GM21576 (cell line): ENCODE measurements at regions not wholly inside any gene's neighbourhood (a gene's known extent, or its start where the extent isn't known, plus 50 kb on each side); places are given as distances from the start of the nearest gene placed in this dataset.

ENCODE experiments used
- ATAC-seq: cut with Tn5 transposase; IDR thresholded peaks from one replicate; pipeline ENCODE4 v1.9.1; 2021; ENCODE audit warnings: mild to moderate bottlenecking, moderate library complexity; ENCODE audit not compliant: unreplicated experiment

DNA sequence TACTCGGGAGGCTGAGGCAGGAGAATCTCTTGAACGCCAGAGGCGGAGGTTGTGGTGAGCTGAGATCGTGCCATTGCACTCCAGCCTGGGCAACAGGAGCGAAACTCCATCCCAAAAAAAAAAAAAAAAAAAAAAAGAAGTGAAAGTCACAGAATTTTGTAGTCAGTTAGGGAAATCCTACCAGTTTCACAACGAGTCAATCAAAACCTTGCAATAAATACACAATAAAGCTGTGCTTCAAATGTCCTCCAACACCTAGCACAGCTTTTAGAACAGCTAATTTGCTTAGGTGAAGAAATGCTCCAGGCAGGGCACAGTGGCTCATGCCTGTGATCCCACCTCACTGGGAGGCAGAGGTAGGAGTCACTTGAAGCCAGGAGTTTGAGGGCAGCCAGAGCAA lies 112.8 kb upstream of the ATF7IP start:
- no peak for ATAC-seq

DNA sequence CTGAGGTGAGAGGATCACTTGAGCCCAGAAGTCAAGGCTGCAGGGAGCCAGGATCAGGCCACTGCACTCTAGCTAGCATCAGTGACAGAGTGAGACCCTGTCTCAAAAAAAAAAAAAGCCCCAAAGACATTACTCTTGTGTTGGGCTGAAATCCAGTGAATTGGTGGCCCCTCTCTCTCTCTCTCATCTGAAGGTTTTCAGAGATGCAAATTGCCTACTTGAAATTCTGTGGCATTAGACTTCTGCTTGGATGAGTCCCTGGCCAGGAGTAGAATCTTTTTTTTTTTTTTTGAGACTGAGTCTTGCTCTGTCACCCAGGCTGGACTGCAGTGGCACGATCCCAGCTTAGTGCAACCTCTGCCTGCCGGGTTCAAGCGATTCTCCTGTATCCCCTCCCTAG lies 112.0 kb upstream of the ATF7IP start:
- ATAC-seq, result no peak

DNA sequence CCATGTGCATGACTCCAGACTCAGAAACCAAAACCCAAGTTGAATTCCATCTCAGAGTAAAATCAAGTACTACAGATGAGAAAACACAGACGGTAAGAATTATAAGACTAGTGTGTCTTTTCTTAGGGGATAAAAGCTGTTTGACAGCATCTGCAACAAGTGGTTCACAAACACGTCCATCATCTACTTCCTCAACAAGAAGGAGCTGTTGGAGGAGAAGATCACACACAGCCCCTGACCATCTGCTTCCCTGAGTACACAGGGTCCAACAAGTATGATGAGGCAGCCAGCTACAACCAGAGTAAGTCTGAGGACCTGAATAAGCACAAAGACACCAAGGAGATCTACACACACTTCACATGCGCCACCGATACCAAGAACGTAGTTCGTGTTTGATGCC lies 110.7 kb upstream of the ATF7IP start:
- no peak for ATAC-seq

DNA sequence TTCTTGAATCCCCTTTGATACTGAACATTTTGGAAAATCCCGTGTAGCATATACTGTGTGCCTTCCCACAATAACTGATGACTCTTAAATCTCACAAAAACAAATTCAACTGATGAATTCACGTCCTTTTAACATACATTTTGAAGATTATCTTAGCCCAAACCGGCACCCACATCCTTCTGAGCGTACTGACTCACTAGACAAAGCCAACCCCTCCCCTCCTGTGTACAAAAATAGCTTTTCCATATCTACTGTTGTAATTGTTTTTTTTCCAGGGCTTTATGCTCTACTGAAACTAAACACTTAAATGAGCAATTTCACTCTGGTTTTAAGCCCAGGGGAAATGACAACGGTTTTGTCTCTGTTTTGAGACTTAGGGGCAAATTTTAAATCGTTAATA lies 109.4 kb upstream of the ATF7IP start:
- no peak for ATAC-seq

DNA sequence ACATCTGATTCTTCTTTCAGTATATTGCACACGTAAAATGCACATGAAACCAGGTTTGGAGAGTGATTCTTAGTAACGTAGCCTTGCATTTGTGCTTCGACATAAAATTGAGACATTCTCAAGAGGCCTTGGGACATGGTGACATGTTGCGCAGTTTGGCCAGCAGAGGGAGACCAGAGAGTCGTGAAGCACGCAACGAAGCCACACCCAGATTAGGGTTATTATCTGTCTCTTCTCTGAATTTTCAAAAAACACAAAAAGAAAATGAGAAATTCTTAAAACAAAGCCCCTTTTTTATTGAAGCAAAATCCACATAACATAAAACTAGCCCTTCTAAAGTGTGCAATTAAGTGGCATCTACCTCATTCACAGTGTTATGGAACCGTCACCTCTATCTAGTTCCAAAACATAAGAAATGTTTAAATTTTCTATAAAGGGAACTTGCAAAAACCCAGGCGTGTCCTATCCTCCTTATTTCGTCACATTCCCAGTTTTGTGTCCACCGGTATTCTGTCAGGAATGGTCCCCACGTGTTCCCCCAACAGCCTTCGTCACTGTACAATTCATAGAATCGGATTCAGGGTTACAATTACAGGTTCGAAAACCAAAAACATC lies 108.8 kb upstream of the ATF7IP start:
- ATAC-seq, result no peak

DNA sequence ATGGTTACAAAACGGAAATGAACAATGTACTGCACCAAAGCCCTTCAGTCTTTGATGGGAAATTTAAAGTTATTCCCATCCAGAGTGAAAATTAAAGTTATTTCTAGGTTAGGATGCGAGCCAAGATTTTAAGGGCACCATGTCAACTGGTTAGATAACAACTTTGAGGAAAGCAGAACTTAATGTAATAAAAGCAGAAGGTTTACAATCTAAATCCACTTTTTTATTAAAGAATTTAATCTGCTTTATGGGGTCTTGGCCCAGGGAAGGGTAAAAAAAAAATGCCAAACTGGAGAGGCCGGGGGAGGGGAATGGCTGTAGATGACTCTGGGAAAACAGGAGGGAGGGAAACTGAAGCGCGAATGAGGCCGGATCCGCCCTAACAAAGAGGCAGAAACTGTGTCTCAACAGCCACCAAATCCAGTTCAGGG lies 108.2 kb upstream of the ATF7IP start:
- no peak for ATAC-seq

DNA sequence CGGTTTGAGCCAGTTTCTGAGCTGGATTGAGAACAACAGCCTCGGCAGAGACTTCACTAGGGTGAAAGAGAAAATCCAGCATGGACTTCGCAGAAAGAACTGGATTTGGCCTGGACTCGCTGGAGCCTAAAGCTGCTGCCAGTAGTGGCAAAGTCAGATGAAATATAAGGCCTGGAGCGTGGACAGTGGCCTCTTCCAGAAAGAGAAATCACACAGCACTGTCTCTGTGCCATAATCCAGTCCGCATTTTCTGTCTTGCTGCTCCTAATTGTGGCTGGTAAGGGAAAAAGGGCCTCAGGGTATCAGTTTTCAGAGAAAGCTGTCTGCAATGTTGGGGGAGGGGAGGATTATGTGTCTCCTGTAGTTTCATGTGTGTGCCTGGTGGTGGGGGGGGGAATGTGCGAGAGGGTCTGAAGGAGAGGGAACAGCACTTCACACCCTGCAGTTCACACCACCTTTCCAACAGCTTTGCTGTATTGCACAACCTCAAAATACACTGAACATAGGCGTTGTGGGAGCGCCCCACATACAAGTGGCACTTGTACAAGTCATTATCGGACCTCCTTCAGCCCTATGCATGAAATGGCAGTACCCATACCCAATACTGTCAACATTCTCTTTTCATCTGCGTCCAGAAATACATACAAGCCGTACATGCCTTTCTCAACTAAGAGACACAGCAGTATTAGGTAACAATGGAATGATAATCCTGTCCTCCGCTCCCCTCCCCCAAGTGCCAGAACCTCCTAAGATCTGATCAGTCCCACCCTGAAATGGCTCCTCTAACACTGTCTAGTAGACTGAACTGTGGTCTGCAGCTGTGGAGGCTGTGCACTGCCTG lies 107.5 kb upstream of the ATF7IP start:
- ATAC-seq, result no peak

DNA sequence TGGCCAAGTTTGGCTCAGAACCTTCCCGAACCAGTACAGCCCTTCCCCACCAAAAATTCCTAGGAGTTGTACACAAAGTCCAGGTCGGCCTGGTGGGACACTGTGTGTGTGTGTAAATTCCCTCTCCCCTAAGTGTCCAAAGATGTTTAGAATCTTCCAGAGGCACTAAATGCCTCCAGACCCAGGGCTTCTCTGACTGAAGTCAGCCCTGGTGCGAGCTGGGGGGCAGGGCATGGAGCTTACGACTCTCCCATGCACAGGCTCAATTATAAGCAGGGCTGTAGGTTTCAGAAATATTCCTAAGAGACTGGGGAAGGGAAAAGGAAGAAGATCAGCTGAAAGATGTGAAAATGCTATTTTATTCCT lies 106.9 kb upstream of the ATF7IP start:
- no peak for ATAC-seq

DNA sequence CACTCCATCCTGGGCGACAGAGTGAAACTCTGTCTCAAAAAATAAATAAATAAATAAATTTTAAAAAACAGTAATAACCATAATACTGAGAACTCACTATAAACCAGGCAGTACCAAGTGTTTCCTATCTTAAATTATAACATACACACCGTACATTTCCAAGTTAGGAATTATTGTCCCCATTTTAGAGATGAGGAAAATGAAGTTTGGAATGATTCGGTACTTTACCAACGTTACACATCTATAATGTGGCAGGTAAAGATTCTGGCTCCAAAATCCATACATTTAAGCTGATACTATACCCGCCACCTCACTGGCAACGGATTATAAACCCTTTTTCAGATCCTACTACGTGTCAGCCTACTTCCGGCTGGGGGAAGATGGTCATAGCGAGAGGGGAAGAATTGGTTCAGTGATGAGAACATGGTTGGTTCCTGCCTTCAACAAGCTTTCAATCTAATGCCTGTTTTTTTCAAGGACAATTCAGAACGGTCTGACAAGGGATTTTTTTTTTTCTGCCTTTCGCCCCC lies 105.9 kb upstream of the ATF7IP start:
- no peak for ATAC-seq

DNA sequence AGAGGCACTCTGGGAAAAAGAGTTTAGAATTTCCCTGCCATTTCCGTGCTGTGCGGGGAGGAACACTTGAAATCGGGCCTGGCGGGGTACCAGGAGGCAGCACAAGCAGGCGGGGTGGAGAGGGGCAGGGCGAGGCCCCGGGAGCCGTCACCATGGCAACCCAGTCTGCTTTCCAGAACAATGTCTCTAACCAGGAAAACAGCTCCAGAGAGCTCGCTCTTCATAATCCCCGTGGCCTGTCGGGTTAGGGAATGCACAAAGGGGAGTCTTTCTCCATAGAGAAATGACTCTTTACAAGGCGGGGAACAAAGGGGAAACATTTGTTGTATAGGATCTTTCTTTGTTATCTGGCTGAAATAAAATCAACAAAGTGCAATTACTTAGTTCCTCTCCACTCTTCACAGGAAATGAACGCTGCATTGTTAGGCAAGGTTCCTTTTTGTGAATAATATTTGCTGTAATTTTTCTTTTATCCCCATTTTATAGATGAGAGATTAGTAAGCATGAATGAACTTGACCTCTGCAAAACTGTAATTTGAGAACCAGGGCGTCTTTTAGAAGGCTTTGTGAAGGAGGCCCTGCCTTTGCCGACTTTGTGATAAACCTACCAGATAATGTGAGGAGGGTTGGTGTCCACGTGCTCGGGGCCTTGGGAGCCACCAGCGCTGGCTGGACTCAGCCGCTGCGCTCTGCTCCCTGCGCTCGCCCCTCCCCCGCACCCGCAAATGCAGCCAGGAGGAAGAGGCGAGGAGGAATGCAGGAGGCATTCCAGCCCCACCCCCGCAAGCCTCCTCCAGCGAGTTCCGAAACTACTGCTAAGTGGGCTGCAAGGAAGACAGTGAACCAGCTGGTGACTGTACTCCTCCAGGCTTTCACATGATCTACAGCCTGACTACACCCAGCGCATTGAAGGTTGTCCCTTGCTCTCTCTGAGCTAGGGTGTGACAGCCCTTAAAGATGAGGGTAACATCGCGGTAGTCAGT lies 105.2 kb upstream of the ATF7IP start:
- no peak for ATAC-seq

DNA sequence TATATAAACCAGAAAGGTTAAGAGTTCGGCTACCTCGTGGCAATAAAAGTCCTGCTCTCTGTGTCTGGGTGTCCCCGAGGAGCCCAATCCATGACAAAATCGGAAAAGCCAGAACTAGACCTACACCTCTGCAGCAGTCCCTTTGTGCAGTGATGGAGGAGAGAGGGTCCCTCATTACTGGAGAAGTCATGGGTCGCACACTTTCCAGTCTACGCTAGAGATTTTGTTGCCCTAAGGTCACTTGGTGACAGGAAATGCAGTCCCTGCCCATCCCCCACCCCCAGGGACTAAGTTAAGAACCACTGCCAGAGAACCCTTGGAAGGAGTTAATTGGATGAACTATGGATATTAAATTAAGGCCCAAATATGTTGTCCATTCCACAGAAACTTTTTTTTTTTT lies 104.4 kb upstream of the ATF7IP start:
- no peak for ATAC-seq

DNA sequence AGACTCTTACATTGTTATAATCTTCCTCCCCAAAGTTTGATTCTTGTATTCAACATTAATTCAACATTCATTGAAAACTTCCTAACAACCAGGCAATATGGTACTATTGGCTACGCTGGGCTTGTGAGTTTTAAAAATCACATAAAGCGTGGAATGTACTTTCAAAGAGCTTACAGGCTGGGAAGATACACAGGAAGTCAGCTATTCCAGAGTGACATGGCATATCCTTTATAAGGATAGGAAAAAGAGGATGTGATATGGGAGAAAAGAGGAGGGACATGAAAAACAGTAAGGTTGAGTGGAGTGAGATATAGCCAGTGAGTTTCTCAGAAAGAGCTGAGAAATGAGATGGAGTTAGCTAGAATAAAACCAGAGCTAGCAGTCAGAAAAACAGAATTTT lies 103.6 kb upstream of the ATF7IP start:
- no peak for ATAC-seq

DNA sequence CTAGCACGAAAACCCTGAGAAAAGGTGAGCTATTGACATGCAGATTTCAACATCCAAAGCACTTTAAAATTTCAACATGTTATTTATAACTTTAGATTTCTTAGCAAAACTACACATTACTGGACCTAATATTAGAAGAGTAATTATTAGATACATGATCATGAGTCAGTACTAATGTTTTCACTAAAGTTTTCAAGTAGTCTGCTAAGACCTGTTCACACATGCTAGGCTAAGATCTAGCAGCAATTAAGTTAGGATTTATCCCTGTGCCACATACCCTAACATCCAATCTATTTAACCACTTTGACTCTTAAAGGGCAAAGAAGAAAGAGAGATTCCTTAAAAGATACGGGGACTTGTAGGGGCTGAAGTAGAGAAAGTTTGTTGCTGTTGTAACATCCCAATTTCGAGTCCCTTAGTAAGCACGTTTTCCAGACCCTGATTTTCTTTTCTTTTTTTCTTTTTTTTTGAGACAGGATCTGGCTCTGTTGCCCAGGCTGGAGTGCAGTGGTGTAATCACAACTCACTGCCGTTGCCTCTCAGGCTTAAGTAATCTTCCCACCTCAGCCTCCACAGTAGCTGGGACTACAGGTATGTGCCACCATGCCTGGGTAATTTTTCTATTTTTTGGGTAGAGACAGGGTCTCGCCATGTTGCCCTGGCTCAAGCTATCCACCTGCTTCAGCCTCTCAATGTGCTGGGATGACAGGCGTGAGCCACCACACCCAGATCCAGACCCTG lies 102.5 kb upstream of the ATF7IP start:
- no peak for ATAC-seq

DNA sequence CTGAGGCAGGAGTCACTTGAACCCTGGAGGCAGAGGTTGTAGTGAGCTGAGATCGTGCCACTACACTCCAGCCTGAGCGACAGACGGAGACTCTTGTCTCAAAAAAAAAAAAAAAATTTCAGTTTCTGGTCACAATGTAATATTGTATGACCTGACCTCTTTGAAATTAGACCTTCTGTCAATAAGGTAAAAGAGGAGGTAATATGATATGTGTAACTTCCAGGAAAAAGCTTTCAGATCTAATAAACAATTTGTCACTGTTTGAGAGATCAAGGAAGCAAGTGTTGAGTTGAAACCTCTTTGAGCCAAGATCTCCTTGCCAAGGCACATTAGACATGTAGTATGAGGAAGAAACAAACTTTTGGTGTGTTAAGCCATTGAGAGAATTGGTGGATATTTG lies 101.7 kb upstream of the ATF7IP start:
- no peak for ATAC-seq

DNA sequence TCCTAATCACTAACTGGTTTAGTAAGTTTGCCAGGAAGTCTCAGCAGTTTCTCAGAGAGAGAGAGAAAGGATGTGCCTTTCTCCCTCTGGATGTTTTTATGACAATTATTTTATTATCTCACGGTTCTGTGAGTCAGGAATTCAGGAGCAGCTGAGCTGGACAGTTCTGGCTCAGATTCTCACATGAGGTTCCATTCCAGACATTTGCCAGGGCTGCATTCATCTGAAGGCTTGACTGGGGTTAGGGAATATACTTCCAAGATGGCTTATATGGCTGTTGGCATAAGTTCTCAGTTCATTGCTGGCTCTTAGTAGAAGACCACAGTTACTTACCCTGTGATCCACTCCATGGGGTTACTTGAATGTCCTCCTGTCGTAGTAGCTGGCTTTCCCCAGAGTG lies 101.2 kb upstream of the ATF7IP start:
- no peak for ATAC-seq

DNA sequence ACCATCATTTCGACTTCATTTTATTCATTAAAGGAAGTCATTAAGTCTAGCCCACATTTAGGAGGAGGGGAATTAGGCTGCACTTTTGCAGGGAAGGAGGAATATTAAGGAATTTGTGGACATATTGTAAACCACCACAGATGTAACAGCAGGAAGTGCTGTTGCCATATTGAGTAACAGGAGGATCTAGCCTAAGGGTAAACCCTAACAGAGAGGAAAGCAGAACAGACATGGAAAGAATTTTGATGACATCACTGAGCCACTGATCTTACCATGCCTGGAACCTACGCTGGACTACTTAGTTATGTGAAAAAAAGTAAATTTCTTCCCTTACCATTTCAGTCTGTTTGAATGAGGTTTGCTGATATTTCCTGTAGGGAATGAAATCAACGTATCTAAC lies 100.7 kb upstream of the ATF7IP start:
- ATAC-seq, result no peak

DNA sequence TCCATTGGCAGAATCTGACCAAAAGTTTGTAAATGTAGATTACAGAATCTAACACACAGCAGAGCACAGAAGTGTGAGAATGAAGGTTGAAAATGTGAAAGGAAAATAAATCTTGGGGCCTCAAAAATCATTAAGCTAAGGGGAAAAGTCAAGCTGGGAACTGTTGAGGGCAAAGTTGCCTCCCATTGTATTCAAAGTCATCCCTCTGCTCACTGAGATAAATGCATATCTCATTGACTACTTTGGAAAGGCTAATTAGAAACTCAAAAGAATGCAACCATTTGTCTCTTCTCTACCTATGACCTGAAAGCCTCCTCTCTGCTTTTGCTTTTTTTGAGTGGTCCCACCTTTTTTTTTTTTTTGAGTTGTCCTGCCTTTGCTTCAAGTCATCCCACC lies 97.4 kb upstream of the ATF7IP start:
- ATAC-seq, result no peak

DNA sequence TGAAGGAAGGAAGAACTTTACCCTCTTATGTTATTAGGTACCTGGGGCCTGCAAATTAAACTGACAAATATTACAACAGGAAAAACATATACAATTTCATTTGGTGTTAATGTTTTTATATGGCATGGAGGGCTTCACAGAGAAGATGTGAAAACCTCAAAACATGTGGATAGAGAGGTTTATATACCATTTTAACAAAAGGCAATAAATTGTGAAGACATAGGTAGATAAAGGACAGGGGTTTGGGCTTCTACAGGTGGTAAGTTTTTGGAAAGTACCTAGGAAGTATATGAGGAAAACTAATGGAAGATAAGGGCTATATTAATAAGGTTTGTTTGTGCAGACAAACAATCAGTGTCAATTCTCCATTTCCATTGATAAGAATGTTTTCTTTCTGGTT lies 95.1 kb upstream of the ATF7IP start:
- ATAC-seq, result no peak

DNA sequence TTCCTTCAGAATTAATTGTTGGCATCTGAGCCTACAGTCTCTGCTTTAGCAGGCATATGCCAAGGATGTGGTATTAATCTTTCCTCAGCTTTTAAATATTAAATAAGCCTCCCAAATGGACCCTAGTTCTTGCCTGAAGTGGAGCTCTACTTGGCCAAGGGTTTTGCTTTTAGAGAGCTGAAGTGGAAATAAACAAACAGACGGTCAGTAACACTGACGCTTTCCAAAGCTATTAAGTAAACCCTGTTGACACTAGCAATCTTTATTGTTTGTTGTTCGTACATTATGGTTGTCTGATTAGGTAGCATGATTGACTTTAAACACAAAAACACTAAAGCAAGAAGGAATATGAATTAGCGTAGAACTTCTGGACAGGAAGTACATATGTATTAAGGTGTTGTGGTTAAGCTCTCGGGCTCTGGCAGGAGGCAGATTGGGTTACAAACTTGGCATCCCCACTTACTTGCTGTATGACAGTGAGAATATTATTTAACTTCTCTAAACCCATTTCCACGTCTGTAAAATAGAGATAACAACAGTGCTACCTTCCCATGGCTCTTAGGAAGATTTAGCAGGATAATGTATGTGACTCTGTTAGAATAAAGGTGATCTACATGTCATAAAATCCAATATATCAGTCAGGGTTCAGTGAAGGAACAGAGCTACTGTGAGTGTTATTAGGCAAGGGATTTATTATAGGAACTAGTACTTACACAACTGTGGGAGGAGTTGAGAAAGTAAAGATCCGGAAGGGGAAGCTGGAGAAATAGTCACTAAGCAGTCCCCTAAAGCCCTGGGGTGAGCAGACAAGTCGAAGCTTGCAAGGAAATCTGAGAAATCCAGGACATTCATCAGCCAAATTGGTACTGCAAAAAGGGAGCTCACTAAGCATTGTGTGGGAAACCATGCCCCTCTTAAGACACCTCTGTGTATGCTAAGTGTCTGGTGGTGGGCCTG lies 92.2 kb upstream of the ATF7IP start:
- no peak for ATAC-seq

DNA sequence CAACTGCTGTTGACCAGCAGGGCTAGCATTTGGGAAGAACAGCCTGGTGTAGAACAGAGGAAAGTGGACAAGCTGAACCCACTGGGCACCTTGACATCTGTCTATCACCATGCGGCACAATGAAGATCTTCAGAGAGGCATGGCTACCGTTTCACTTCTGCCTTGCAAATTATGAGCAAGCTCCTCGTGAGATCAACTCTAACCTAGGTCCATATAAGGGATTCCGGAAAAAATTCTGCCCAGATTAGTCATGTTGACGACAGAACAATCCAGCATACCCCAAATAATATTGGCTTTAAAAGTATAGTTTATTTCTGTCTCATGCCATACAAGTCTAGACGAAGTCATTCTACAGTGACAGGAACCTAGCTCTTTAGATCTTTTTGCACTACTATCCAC lies 91.6 kb upstream of the ATF7IP start:
- ATAC-seq, result no peak
